ENCODE measurements at regions not wholly inside any gene's neighbourhood (a gene's known extent, or its start where the extent isn't known, plus 50 kb on each side); places are given as distances from the start of the nearest gene placed in this dataset.

DNA sequence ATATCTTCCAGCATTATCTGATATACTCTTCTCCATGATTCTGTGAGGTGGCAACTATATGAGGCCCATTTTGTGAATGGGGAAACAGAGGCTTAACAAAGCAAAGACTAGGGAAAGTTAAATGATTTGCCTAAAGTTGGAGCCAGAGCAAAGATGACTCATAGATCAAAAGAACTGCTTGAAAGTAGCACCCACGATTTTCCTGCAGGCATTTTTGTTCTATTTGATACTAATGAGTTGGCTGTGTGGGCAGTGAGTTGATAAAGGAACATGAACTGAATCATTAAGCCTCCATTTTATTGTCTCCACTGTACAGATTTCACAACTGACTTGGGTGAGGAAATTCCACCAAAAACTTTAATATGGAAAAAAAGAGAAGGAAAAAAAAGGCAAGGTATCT lies 138.9 kb upstream of the IGFBP7 start:
- no peak for TF ChIP-seq POLR2A (IDR thresholded peaks at IDR 0.05)
- TF ChIP-seq POLR2AphosphoS5 (IDR thresholded peaks at IDR 0.05) = no peak
- TF ChIP-seq, protein P1, sequence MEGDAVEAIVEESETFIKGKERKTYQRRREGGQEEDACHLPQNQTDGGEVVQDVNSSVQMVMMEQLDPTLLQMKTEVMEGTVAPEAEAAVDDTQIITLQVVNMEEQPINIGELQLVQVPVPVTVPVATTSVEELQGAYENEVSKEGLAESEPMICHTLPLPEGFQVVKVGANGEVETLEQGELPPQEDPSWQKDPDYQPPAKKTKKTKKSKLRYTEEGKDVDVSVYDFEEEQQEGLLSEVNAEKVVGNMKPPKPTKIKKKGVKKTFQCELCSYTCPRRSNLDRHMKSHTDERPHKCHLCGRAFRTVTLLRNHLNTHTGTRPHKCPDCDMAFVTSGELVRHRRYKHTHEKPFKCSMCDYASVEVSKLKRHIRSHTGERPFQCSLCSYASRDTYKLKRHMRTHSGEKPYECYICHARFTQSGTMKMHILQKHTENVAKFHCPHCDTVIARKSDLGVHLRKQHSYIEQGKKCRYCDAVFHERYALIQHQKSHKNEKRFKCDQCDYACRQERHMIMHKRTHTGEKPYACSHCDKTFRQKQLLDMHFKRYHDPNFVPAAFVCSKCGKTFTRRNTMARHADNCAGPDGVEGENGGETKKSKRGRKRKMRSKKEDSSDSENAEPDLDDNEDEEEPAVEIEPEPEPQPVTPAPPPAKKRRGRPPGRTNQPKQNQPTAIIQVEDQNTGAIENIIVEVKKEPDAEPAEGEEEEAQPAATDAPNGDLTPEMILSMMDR (IDR thresholded peaks at IDR 0.05 in 8 of 11, conservative IDR thresholded peaks at IDR 0.05 in 3 of 11) = no peak

DNA sequence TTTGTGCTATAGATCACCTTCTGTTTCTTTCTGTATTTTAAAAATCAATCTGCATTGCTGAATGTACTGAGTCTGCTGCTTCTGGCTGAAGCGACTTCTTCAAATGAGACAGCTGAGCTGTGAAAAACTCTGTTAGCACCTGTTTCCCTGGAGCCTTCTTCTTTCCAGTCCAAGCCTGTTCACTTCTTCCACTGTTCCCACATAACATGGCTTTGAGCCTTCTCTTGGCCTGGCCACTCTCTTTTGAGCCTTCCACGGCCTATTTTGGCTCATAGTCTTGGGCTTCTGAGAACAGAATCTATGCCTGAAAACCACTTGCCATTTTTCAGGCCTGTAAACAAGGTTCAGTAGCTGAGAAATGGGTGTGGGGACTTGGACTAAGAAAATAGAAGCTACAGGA lies 132.9 kb upstream of the IGFBP7 start:
- no peak for DNase-seq
- intact Hi-C loops (cut with DNase I; ENCODE audit: low total_unique reads) = no loop called here
- 81 to 91% (median 84%) methylated on average over 2 of the region's 2 CpGs for WGBS, 5 donors
- no peak for TF ChIP-seq POLR2A (IDR thresholded peaks at IDR 0.05)
- TF ChIP-seq POLR2AphosphoS5 (IDR thresholded peaks at IDR 0.05) = no peak
- TF ChIP-seq, protein P1 (IDR thresholded peaks at IDR 0.05 in 8 of 11, conservative IDR thresholded peaks at IDR 0.05 in 3 of 11) = no peak
- Histone ChIP-seq H3K36me3 (no peaks in the 10 kb centered on the region), H3K4me1 (no peaks in the 10 kb centered on the region), H3K4me3 (no peak overlapping the region), H3K27me3 (replicated peaks in 1 of 7) (peaks cover 0 to 9% (median 0%) of the 10 kb centered on the region in 7 donors), H3K9me3 (peaks cover 0 to 10% (median 0%) of the 10 kb centered on the region in 8 donors), H3K27ac (no peak overlapping the region)

More for the DNA sequence above, 138.9 kb upstream of the IGFBP7 start:
- 33 to 50% (median 37%) methylated on average over 1 of the region's 1 CpG for WGBS, 5 donors
- Histone ChIP-seq H3K4me3 (no peak overlapping the region), H3K27me3 (replicated peaks in 1 of 7) (peaks cover 0 to 9% (median 0%) of the 10 kb centered on the region in 7 donors), H3K27ac (no peak overlapping the region), H3K36me3 (no peaks in the 10 kb centered on the region), H3K4me1 (no peaks in the 10 kb centered on the region), H3K9me3 (peaks cover 0 to 10% (median 0%) of the 10 kb centered on the region in 8 donors)
- no peak for DNase-seq
- intact Hi-C loops (cut with DNase I; ENCODE audit: low total_unique reads) = no loop called here

DNA sequence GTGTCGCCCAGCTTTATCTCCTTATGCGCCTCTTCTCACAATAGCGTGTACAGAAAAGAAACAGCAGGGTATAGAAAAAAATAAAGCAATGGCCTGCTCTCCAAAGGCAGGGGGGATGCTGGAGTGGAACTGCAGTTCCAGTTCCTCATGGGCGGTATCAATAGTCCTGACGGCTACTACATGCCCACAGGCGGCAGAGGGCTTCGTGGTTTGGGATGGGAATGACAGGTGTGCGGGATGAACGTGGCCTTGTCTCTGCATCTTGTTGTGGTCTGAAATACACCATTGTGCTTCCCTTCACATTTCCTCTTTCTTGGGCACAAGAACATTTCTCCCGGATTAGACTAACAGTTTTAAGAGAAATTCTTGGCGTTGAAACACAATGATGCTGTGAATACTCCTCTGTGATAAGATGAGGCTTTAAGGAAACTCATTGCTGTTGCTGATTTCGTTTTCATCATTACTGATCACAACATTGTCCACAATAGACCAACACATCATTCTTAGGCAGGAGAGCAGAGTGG lies 124.1 kb upstream of the IGFBP7 start:
- TF ChIP-seq, protein P1 (IDR thresholded peaks at IDR 0.05 in 8 of 11, conservative IDR thresholded peaks at IDR 0.05 in 3 of 11) = no peak
- 59 to 74% (median 69%) methylated on average over 12 of the region's 12 CpGs for WGBS, 5 donors
- H3K4me3 ChIP-seq = no peak overlapping the region
- H3K4me1 ChIP-seq = no peaks in the 10 kb centered on the region
- DNase-seq = no peak
- H3K9me3 ChIP-seq = no peaks in the 10 kb centered on the region
- no peak overlapping the region for H3K27ac ChIP-seq
- no peaks in the 10 kb centered on the region for H3K36me3 ChIP-seq
- intact Hi-C loops (cut with DNase I; ENCODE audit: low total_unique reads) = no loop called here
- H3K27me3 ChIP-seq (replicated peaks in 1 of 7) = no peaks in the 10 kb centered on the region

DNA sequence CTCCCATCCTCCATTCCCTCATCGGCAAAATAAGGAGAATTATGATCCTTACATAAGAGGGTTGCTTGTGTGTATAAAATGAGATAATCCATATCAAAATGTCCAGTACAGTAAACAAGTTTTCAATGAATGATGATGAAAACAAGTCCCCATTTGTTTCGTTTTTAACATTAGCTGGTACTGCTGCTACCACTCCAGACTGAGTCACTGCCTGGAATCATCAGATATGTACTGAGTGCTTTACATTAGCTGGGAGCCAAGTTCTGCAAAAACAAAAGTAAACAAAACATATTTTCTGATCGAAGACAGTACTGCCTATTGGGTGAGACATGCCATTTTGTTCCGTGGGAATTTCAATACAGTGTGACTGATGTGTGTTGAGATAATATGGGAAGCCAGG lies 123.2 kb upstream of the IGFBP7 start:
- DNase-seq = no peak
- TF ChIP-seq, protein P1 (IDR thresholded peaks at IDR 0.05 in 8 of 11, conservative IDR thresholded peaks at IDR 0.05 in 3 of 11) = no peak
- TF ChIP-seq POLR2A (IDR thresholded peaks at IDR 0.05) = no peak
- TF ChIP-seq POLR2AphosphoS5 (IDR thresholded peaks at IDR 0.05) = no peak
- Histone ChIP-seq H3K27ac (no peak overlapping the region), H3K4me1 (no peaks in the 10 kb centered on the region), H3K36me3 (no peaks in the 10 kb centered on the region), H3K27me3 (replicated peaks in 1 of 7) (no peaks in the 10 kb centered on the region), H3K9me3 (no peaks in the 10 kb centered on the region), H3K4me3 (no peak overlapping the region)
- WGBS, 5 donors = 59 to 70% (median 64%) methylated on average over 4 of the region's 4 CpGs
- intact Hi-C loops (cut with DNase I; ENCODE audit: low total_unique reads) = no loop called here

Data from spleen (tissue), 11 donors.